GM21737 (cell line): ENCODE measurements at regions not wholly inside any gene's neighbourhood (a gene's known extent, or its start where the extent isn't known, plus 50 kb on each side); places are given as distances from the start of the nearest gene placed in this dataset.

Source experiments
- ATAC-seq: cut with Tn5 transposase; IDR thresholded peaks from one replicate; pipeline ENCODE4 v1.9.1; 2021; ENCODE audit warnings: mild to moderate bottlenecking, moderate library complexity; ENCODE audit not compliant: unreplicated experiment

GRCh38 chr10:56662765-56663447 lies 301.8 kb upstream of the ZWINT start:
- ATAC-seq = peak; percentile 94

DNA sequence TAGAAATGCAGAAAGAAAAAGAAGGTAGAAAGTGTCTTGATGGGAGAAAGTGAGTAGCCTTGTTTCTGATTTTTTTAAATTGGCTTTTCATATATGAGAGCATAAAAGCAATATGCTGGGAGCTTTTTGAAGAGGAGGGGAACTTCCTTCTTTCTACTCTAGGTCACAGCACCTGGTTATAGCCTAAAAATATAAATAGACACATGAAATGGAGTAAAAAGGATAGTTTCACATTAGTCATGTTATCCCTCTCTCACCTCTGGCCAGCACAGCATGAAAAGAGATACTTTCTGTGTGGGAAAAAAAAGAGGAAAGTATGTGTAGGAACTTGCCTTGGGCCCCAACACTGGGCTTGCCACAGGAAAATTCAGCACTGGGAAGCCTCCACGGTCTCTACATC lies 292.2 kb upstream of the ZWINT start:
- ATAC-seq = no peak

- ATAC-seq = no peak
These were observed 285.5 kb upstream of the ZWINT start for GRCh38 chr10:56646329-56647111.

- peak; percentile 99 for ATAC-seq
These were observed 272.9 kb upstream of the ZWINT start for GRCh38 chr10:56633876-56634452.

GRCh38 chr10:56632537-56632936 lies 271.5 kb upstream of the ZWINT start:
- peak; percentile 41 for ATAC-seq

- peak; percentile 82 for ATAC-seq
These were observed 263.0 kb upstream of the ZWINT start for GRCh38 chr10:56624082-56624481.

- ATAC-seq = no peak
These were observed 262.0 kb upstream of the ZWINT start for GRCh38 chr10:56623064-56623463.

DNA sequence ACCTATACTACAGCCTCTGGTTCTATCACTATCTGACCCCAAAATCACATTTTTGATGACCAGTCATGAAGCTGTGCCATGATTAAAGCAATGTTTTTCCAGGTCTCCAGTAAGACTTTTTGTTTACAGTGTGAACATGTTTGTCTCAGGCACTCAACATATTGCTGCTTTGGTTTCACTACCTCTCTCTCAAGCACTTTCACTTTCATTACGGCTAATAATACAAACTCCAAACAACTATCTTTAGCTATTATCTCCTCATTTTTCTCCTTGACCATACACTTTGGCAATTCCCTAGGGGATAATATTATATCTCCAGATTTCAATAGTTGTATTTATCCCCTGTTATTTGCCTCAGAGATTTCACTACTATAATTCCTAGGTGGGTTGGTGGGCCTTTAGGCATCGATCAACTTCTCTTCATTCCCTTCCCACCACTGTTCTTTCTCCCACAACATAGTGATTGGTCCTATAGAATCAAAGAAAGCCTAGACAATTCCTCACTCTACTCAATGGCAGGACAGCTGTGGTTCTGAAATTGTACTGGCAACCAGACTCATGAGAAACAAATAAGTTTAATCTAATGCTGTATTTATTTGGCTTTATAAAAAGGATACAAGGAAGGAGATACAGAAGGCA lies 261.4 kb upstream of the ZWINT start:
- ATAC-seq = peak; percentile 67

DNA sequence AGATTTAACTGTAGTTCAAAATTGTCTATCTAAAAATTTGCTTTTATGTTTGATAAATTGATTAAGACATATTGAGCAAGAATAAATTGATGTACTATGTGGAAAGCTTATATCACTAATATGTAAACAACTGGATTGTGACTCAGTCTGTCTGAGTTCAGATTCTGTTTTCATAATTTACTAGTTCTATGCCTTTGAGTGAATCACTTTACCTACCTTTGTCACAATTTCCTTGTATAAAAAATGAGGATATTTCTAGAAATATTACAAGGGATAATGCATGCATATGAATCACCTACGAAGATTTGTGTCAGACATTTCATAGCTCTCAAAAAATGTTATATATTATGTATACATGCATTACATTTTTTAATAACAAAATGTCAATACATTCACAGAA lies 245.1 kb upstream of the ZWINT start:
- ATAC-seq = no peak

- no peak for ATAC-seq
These were observed 244.0 kb upstream of the ZWINT start for GRCh38 chr10:56605051-56605450.

DNA sequence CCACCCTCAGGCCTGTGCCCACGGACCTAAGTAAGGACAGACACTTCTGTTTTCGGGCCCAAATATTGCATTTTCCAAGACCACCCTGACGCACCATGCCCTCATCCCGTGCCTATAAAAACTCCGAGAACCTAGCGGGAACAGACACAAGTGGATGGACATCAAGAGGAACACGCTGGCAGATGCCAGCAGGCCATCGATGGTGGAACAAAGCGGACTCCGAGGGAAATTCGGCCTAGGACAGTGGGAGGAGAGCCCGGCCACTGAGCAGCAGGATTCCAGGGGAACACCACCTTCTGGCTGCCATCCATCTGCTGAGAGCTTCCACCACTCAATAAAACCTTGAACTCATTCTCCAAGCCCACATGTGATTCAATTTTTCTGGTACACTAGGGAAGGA lies 243.6 kb upstream of the ZWINT start:
- no peak for ATAC-seq

DNA sequence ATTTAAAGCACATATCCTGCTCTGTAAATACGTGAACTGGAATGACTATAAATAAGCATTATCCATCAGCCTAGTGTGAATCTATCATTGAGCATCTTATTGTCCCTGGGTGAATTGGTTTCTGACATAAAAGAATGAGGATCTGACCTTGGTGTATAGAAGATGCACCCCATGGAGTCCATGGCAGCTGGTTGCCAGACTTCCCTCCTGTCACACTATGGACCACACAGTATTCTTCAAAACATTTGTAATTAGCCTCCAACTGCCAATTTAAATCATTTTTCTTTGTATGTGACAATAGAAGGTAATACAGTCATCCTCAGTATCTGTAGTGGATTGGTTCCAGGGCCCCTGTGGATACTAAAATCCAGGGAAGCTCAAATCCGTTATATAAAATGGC lies 238.1 kb upstream of the ZWINT start:
- ATAC-seq = no peak

DNA sequence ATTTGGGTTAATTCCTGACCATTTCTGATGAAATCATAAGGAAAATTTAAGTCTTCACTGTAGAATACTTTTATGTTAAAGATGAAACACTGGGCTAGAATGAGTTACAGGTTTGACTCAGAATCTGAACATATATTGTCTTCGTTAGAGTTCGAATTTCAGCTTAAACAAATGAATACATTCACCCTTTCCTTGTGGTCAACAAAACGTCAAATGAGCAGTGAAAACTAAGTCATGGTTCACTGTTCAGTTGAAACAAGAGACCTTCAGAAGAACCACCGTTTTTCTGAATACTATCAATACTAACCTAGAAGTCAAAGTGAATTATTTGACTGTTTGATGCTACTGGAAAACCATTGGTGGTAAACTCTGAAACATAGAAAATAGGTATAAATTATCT lies 235.2 kb upstream of the ZWINT start:
- ATAC-seq = no peak

DNA sequence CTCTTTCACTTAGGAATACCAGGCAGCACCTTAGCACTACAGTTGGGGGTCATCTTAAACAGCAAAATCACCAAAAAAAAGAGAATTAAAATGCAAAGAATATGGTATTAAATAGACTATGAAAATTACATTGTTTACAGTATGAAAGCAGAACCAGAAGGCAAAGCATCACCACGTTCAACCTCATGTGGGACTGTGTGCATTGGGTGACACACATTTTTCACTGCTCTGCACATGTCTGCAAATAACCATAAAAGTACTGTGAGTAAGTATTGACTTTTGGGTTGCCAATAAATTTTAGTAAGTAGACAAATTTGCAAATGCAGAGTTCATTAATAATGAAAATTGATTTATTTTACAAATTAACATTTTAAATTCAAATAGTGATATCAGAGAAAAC lies 232.1 kb upstream of the ZWINT start:
- no peak for ATAC-seq

DNA sequence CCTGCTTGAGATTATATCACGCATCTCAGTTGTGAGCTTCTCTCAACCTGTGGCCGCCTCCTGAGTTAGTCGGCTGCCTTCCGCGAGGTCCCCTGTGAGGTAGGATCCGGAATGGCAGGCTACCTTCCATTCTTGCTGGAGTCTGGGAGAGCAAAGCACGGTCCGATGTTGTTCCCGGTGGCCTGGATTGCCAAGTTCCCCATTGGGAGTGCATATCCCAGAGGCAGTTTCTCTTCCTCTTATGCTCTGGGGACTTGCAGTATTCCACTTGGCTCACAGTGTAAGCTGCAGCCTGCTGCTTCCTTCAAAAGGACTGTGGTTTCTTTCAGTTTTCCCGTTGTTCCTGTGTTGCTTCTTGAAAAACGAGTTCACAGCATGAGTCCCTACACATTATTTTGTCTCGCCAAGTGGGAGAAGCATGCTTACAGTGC lies 225.4 kb upstream of the ZWINT start:
- ATAC-seq = no peak

DNA sequence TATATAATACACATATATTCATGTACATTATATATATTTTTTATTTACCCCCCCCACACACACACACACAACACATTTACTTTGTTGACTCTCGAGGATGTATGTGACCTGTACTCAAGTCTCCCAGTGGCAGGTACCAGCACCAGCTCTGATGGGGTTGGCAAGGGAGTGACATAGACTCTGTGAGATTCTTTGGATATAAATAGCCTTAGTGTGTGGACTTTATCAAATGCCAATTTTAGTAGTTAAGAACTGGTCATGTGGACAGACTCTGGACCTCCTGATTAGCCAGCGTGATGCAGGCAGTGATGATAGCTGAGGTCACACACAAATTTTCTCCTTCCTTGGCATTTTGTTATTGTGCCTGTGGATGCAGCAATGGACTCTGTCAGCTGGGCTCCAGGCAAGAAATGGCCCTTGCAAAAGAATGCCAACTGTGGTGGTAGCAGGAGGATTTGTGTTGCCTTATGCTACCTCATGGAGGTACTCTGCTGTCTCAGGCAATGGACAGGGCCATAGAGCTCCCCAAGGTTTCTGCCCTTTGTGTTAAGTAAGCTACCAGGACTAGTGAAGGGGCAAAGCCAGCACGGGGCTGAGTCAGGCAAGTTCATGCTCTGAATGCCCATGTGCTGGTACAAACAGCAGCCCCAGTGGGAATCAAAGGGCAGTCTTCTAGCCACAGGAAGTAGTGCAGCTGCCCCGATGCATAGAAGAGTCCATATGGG lies 224.6 kb upstream of the ZWINT start:
- no peak for ATAC-seq

DNA sequence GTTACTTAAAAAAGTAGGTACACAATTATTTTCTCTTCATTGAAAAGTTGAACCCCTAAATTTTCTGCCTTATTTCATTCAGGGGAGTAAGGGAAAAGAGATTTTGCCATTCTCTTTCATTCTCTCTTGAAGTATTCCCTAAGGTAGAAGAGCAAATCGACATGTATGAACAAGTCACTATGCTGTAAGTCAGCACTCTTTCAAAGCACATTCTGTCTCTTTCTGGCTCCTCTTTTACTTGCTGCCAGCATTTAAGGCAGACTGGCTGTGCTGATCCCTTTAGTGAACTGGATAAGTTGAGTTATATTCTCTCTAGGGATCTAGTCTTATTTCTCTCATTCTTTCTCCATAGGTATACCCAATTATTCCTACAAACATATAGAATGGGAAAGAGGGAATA lies 222.3 kb upstream of the ZWINT start:
- ATAC-seq = no peak

- no peak for ATAC-seq
These were observed 206.5 kb upstream of the ZWINT start for GRCh38 chr10:56567580-56567979.

DNA sequence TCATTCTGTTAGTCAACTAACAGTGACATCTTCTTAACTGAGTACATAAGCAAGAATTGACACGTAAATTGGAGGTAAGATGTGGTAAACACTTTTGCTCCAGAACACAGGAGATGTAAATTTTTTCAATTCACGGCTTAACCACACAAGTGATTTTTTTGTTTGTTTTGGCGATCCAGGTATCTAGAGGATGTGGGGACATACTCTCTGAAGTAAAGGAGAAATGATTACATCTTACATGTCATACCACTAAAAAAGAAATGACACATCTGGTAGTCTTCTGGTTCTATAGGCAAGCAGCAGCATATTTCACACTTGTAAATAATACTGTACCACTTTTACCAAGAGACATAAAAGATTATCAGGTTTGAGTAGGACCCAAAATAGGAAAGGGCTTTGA lies 200.3 kb upstream of the ZWINT start:
- no peak for ATAC-seq

DNA sequence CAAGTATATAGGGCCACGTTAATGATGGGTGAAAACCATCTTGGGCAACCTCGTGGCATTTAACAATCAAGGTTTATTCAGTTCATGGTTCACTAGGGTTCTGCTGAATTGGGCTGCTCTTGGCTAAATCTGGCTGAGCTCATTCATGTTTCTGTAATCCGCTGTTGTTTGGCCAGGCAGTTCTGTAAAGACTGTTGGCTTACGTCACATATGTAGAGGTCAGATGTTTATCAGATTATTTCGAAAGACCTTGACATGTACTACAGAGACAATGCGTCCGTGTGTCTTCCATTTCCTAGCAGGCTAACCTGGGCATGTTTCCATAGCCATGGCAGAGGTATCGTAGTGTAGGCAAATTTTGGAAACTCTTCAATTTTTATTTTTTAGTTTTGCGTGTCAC lies 190.0 kb upstream of the ZWINT start:
- no peak for ATAC-seq

- no peak for ATAC-seq
These were observed 186.1 kb upstream of the ZWINT start for GRCh38 chr10:56547163-56547562.
